H9 (cell line): ENCODE measurements at regions not wholly inside any gene's neighbourhood (a gene's known extent, or its start where the extent isn't known, plus 50 kb on each side); places are given as distances from the start of the nearest gene placed in this dataset.

Experiments used
- DNase-seq: peaks from one replicate; pipeline ENCODE4 v3.0.0-alpha.2; 2017
- H2AFZ ChIP-seq: one replicate; pipeline ENCODE4 v1.6.1; 2013; ENCODE audit warnings: mild to moderate bottlenecking, low read length, control low read depth, moderate library complexity
- H2AK5ac ChIP-seq: 2 replicates; pipeline ENCODE4 v1.6.1; 2013; ENCODE audit warnings: low read length, control low read depth, mixed read lengths; ENCODE audit not compliant: insufficient read length
- H2BK120ac ChIP-seq: one replicate; pipeline ENCODE4 v1.6.1; 2013; ENCODE audit warnings: low read depth, mild to moderate bottlenecking, low read length, control low read depth, inconsistent platforms; ENCODE audit not compliant: poor library complexity, severe bottlenecking
- H2BK12ac ChIP-seq: 2 replicates; pipeline ENCODE4 v1.6.1; 2013; ENCODE audit warnings: low read length, control low read depth, mixed read lengths, low read depth; ENCODE audit not compliant: insufficient read length
- H2BK15ac ChIP-seq: 2 replicates; pipeline ENCODE4 v1.6.1; 2013; ENCODE audit warnings: low read depth, low read length, control low read depth
- H2BK20ac ChIP-seq: one replicate; pipeline ENCODE4 v1.6.1; 2013; ENCODE audit warnings: low read depth, mild to moderate bottlenecking, low read length, control low read depth, inconsistent platforms; ENCODE audit not compliant: poor library complexity, severe bottlenecking
- H2BK5ac ChIP-seq: 2 replicates; pipeline ENCODE4 v1.6.1; 2013; ENCODE audit warnings: low read length, control low read depth, mixed read lengths; ENCODE audit not compliant: insufficient read length
- H3K14ac ChIP-seq: 2 replicates; pipeline ENCODE4 v1.6.1; 2013; ENCODE audit warnings: low read length, control low read depth; ENCODE audit not compliant: insufficient read depth
- H3K18ac ChIP-seq: 2 replicates; pipeline ENCODE4 v1.6.1; 2013; ENCODE audit warnings: low read depth, mild to moderate bottlenecking, mixed read lengths, low read length, control low read depth; ENCODE audit not compliant: insufficient read length
- H3K23ac ChIP-seq: 2 replicates; pipeline ENCODE4 v1.6.1; 2013; ENCODE audit warnings: low read length, control low read depth, mixed read lengths, low read depth; ENCODE audit not compliant: insufficient read length
- H3K23me2 ChIP-seq: 2 replicates; pipeline ENCODE4 v1.6.1; 2013; ENCODE audit warnings: low read depth, mild to moderate bottlenecking, mixed read lengths, low read length, control low read depth; ENCODE audit not compliant: insufficient read length, poor library complexity, severe bottlenecking
- H3K27ac ChIP-seq: 2 replicates; pipeline ENCODE4 v1.5.1; 2013; ENCODE audit warnings: low read length, control low read depth, mixed read lengths, low read depth; ENCODE audit not compliant: insufficient read length
- H3K27me3 ChIP-seq: 2 replicates; pipeline ENCODE4 v1.6.1; 2013; ENCODE audit warnings: low read length, control low read depth, inconsistent platforms; ENCODE audit not compliant: insufficient read depth
- H3K4ac ChIP-seq: 2 replicates; pipeline ENCODE4 v1.6.1; 2013; ENCODE audit warnings: low read depth, mild to moderate bottlenecking, control low read depth, inconsistent platforms, low read length, moderate library complexity
- H3K4me1 ChIP-seq: 2 replicates; pipeline ENCODE4 v1.6.1; 2013; ENCODE audit warnings: low read length, control low read depth, inconsistent platforms; ENCODE audit not compliant: insufficient read depth
- H3K4me2 ChIP-seq: 2 replicates; pipeline ENCODE4 v1.6.1; 2013; ENCODE audit warnings: low read length, control low read depth, mixed read lengths; ENCODE audit not compliant: insufficient read length, insufficient read depth
- H3K56ac ChIP-seq: 2 replicates; pipeline ENCODE4 v1.6.1; 2013; ENCODE audit warnings: low read depth, mild to moderate bottlenecking, mixed read lengths, low read length, control low read depth; ENCODE audit not compliant: insufficient read length
- H3K79me1 ChIP-seq: 2 replicates; pipeline ENCODE4 v1.6.1; 2013; ENCODE audit warnings: low read depth, mild to moderate bottlenecking, moderate library complexity, low read length, control low read depth, inconsistent platforms; ENCODE audit not compliant: insufficient read depth, poor library complexity, severe bottlenecking
- H3K79me2 ChIP-seq: 2 replicates; pipeline ENCODE4 v1.6.1; 2013; ENCODE audit warnings: low read length, control low read depth, inconsistent platforms; ENCODE audit not compliant: insufficient read depth
- H3K9ac ChIP-seq: 2 replicates; pipeline ENCODE4 v1.6.1; 2013; ENCODE audit warnings: low read length, control low read depth, mixed read lengths; ENCODE audit not compliant: insufficient read length; ENCODE audit errors: extremely low read depth
- H3K9me3 ChIP-seq: one replicate; pipeline ENCODE4 v1.6.1; 2013; ENCODE audit warnings: low read depth, low read length, inconsistent platforms; ENCODE audit not compliant: control insufficient read depth
- H3T11ph ChIP-seq: one replicate; pipeline ENCODE4 v1.6.1; 2013; ENCODE audit warnings: mild to moderate bottlenecking, low read length, control low read depth, inconsistent platforms
- H4K20me1 ChIP-seq: one replicate; pipeline ENCODE4 v1.6.1; 2013; ENCODE audit not compliant: control insufficient read depth, insufficient read length, insufficient read depth
- H4K5ac ChIP-seq: 2 replicates; pipeline ENCODE4 v1.6.1; 2013; ENCODE audit warnings: low read depth, mild to moderate bottlenecking, mixed read lengths, low read length, control low read depth; ENCODE audit not compliant: insufficient read length
- H4K8ac ChIP-seq: replicated peaks from 2 replicates; pipeline ENCODE4 v1.6.1; 2013; ENCODE audit warnings: low read length, control low read depth, mixed read lengths, low read depth; ENCODE audit not compliant: insufficient read length
- H4K91ac ChIP-seq: 2 replicates; pipeline ENCODE4 v1.6.1; 2013; ENCODE audit warnings: low read depth, mild to moderate bottlenecking, moderate library complexity, mixed read lengths, low read length, control low read depth; ENCODE audit not compliant: insufficient read length
- H3K27ac Mint-ChIP-seq, 3 experiments: 2 replicates in 2 of 3; 3 replicates in 1 of 3; pipeline ENCODE4 v1.8.0; 2020 to 2021; ENCODE audit warnings: mixed read lengths in 3 of 3, mild to moderate bottlenecking in 1 of 3, moderate library complexity in 1 of 3
- H3K27me3 Mint-ChIP-seq: 2 replicates; pipeline ENCODE4 v1.8.0; 2021; ENCODE audit warnings: low read depth, mild to moderate bottlenecking, moderate library complexity, mixed read lengths
- H3K36me3 Mint-ChIP-seq, 3 experiments: 2 replicates in 2 of 3; 3 replicates in 1 of 3; pipeline ENCODE4 v1.8.0; 2020 to 2021; ENCODE audit warnings: low read depth in 3 of 3, mixed read lengths in 3 of 3; ENCODE audit not compliant: insufficient read depth in 1 of 3
- H3K4me1 Mint-ChIP-seq, 2 experiments: 2 replicates each; pipeline ENCODE4 v1.8.0; 2020; ENCODE audit warnings: mixed read lengths in 2 of 2
- H3K4me3 Mint-ChIP-seq, 2 experiments: 2 replicates in 1 of 2; 3 replicates in 1 of 2; pipeline ENCODE4 v1.8.0; 2020 to 2021; ENCODE audit warnings: mild to moderate bottlenecking in 2 of 2, mixed read lengths in 2 of 2, moderate library complexity in 1 of 2
- H3K9me3 Mint-ChIP-seq, 2 experiments: 2 replicates in 1 of 2; 3 replicates in 1 of 2; pipeline ENCODE4 v1.8.0; 2020; ENCODE audit warnings: mild to moderate bottlenecking in 2 of 2, mixed read lengths in 2 of 2, moderate library complexity in 1 of 2
- CTCF ChIP-seq: fragments of 200-600 bp; sonication (generic); conservative IDR thresholded peaks from 3 replicates; pipeline ENCODE4 v1.8.0; 2021; ENCODE audit warnings: antibody characterized with exemption, mild to moderate bottlenecking
- whole genome bisulfite sequencing: extraction: QIAGEN DNeasy Blood & Tissue Kit; methylation state at CpG from one replicate; pipeline ENCODE4 v1.1.7; 2013; ENCODE audit warnings: missing lambda C conversion rate, low lambda C conversion rate, mixed read lengths; ENCODE audit not compliant: insufficient read length; ENCODE audit errors: extremely low coverage; 5-methylcytosine and 5-hydroxymethylcytosine counted together

- H3K79me2 ChIP-seq, result no peaks in the 10 kb centered on the region
- H3K9ac ChIP-seq, result no peak overlapping the region
- H3T11ph ChIP-seq, result no peak overlapping the region
- H3K9me3 ChIP-seq, result no peaks in the 10 kb centered on the region
- H3K4me1 ChIP-seq, result no peaks in the 10 kb centered on the region
- H2AK5ac ChIP-seq, result no peak overlapping the region
- TF ChIP-seq CTCF, result no peak
- no peak overlapping the region for H2BK20ac ChIP-seq
- H3K27me3 ChIP-seq, result no peaks in the 10 kb centered on the region
- no peak overlapping the region for H3K27ac ChIP-seq
- H3K23ac ChIP-seq, result no peak overlapping the region
- H2AFZ ChIP-seq, result no peak overlapping the region
- H4K91ac ChIP-seq, result no peak overlapping the region
- Mint-ChIP-seq H3K9me3 (no peaks in the 10 kb centered on the region), H3K27ac (no peak overlapping the region), H3K4me3 (no peak overlapping the region), H3K36me3 (no peaks in the 10 kb centered on the region), H3K4me1 (no peaks in the 10 kb centered on the region), H3K27me3 (no peaks in the 10 kb centered on the region)
- no peak overlapping the region for H3K4ac ChIP-seq
- no peaks in the 10 kb centered on the region for H3K79me1 ChIP-seq
- no peak overlapping the region for H4K8ac ChIP-seq
- H4K5ac ChIP-seq, result no peak overlapping the region
- H2BK15ac ChIP-seq, result no peak overlapping the region
- H4K20me1 ChIP-seq, result no peaks in the 10 kb centered on the region
- no CpG with 5 or more reads among the region's 1 CpG for WGBS
- H2BK5ac ChIP-seq, result no peak overlapping the region
- H3K14ac ChIP-seq, result no peak overlapping the region
- H2BK120ac ChIP-seq, result no peak overlapping the region
- no peaks in the 10 kb centered on the region for H3K23me2 ChIP-seq
- H2BK12ac ChIP-seq, result no peak overlapping the region
- DNase-seq, result no peak
- no peak overlapping the region for H3K4me2 ChIP-seq
- H3K56ac ChIP-seq, result no peak overlapping the region
- H3K18ac ChIP-seq, result no peak overlapping the region
These were observed 668.3 kb upstream of the ADGRB3 start for GRCh38 chr6:67966830-67967229.
